ENCODE measurements at regions not wholly inside any gene's neighbourhood (a gene's known extent, or its start where the extent isn't known, plus 50 kb on each side); places are given as distances from the start of the nearest gene placed in this dataset.

GRCh38 chr9:87093777-87094176, 146.5 kb upstream of the GAS1 start:
- Histone ChIP-seq H2AFZ (ENCODE audit: control insufficient read depth, low read length) (no peak overlapping the region), H3K9ac (ENCODE audit: control insufficient read depth, extremely low read depth, insufficient read depth, low read length) (no peak overlapping the region), H4K20me1 (ENCODE audit: control insufficient read depth, extremely low read depth, insufficient read depth, low read length) (no peaks in the 10 kb centered on the region), H3K4me3 (ENCODE audit: control insufficient read depth in 2 of 3, extremely low read depth in 1 of 3, insufficient read depth in 2 of 3, low read depth in 1 of 3, low read length in 3 of 3) (no peak overlapping the region), H3K9me3 (ENCODE audit: control insufficient read depth, low read depth, low read length) (no peaks in the 10 kb centered on the region), H3K27me3 (ENCODE audit: control insufficient read depth, extremely low read depth, insufficient read depth, low read length) (no peaks in the 10 kb centered on the region), H3K9me1 (ENCODE audit: control insufficient read depth, extremely low read depth, insufficient read depth, low read length) (no peaks in the 10 kb centered on the region), H3K4me2 (ENCODE audit: control insufficient read depth, extremely low read depth, insufficient read depth, low read depth, low read length) (no peak overlapping the region), H3K36me3 (ENCODE audit: control insufficient read depth in 2 of 2, extremely low read depth in 1 of 2, insufficient read depth in 2 of 2, low read length in 2 of 2) (no peaks in the 10 kb centered on the region), H3K79me2 (ENCODE audit: control insufficient read depth, insufficient read depth, low read length) (no peaks in the 10 kb centered on the region), H3K4me1 (ENCODE audit: control insufficient read depth, extremely low read depth, insufficient read depth, low read length) (no peaks in the 10 kb centered on the region), H3K27ac (ENCODE audit: control insufficient read depth, insufficient read depth, low read length) (no peak overlapping the region)
- dilution Hi-C loops (cut with MboI; ENCODE audit: extremely low pct_ligation_motif_present, low sequenced_read_pairs), result no loop called here
- FAIRE-seq, result no peak
- TF ChIP-seq, protein P1, sequence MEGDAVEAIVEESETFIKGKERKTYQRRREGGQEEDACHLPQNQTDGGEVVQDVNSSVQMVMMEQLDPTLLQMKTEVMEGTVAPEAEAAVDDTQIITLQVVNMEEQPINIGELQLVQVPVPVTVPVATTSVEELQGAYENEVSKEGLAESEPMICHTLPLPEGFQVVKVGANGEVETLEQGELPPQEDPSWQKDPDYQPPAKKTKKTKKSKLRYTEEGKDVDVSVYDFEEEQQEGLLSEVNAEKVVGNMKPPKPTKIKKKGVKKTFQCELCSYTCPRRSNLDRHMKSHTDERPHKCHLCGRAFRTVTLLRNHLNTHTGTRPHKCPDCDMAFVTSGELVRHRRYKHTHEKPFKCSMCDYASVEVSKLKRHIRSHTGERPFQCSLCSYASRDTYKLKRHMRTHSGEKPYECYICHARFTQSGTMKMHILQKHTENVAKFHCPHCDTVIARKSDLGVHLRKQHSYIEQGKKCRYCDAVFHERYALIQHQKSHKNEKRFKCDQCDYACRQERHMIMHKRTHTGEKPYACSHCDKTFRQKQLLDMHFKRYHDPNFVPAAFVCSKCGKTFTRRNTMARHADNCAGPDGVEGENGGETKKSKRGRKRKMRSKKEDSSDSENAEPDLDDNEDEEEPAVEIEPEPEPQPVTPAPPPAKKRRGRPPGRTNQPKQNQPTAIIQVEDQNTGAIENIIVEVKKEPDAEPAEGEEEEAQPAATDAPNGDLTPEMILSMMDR (optimal IDR thresholded peaks at IDR 0.05 in 1 of 3, IDR thresholded peaks at IDR 0.05 in 1 of 3, conservative IDR thresholded peaks at IDR 0.05 in 1 of 3; ENCODE audit: extremely low read depth in 1 of 3, insufficient read depth in 2 of 3, low read length in 3 of 3), result no peak
- no peak for TF ChIP-seq EZH2 (IDR thresholded peaks at IDR 0.05; ENCODE audit: low read length)
- DNase-seq (ENCODE audit: low read depth, low spot score), result no peak

- Histone ChIP-seq H3K27me3 (ENCODE audit: control insufficient read depth, extremely low read depth, insufficient read depth, low read length) (no peaks in the 10 kb centered on the region), H3K9me3 (ENCODE audit: control insufficient read depth, low read depth, low read length) (no peaks in the 10 kb centered on the region), H3K27ac (ENCODE audit: control insufficient read depth, insufficient read depth, low read length) (no peak overlapping the region), H2AFZ (ENCODE audit: control insufficient read depth, low read length) (no peak overlapping the region), H3K4me3 (ENCODE audit: control insufficient read depth in 2 of 3, extremely low read depth in 1 of 3, insufficient read depth in 2 of 3, low read depth in 1 of 3, low read length in 3 of 3) (no peak overlapping the region), H3K9me1 (ENCODE audit: control insufficient read depth, extremely low read depth, insufficient read depth, low read length) (no peaks in the 10 kb centered on the region), H3K79me2 (ENCODE audit: control insufficient read depth, insufficient read depth, low read length) (no peaks in the 10 kb centered on the region), H3K4me1 (ENCODE audit: control insufficient read depth, extremely low read depth, insufficient read depth, low read length) (no peaks in the 10 kb centered on the region), H3K36me3 (ENCODE audit: control insufficient read depth in 2 of 2, extremely low read depth in 1 of 2, insufficient read depth in 2 of 2, low read length in 2 of 2) (no peaks in the 10 kb centered on the region), H3K9ac (ENCODE audit: control insufficient read depth, extremely low read depth, insufficient read depth, low read length) (no peak overlapping the region), H4K20me1 (ENCODE audit: control insufficient read depth, extremely low read depth, insufficient read depth, low read length) (no peaks in the 10 kb centered on the region), H3K4me2 (ENCODE audit: control insufficient read depth, extremely low read depth, insufficient read depth, low read depth, low read length) (no peak overlapping the region)
- no peak for DNase-seq (ENCODE audit: low read depth, low spot score)
- TF ChIP-seq, protein P1 (optimal IDR thresholded peaks at IDR 0.05 in 1 of 3, IDR thresholded peaks at IDR 0.05 in 1 of 3, conservative IDR thresholded peaks at IDR 0.05 in 1 of 3; ENCODE audit: extremely low read depth in 1 of 3, insufficient read depth in 2 of 3, low read length in 3 of 3), result no peak
- no peak for TF ChIP-seq EZH2 (IDR thresholded peaks at IDR 0.05; ENCODE audit: low read length)
- no peak for FAIRE-seq
- dilution Hi-C loops (cut with MboI; ENCODE audit: extremely low pct_ligation_motif_present, low sequenced_read_pairs), result no loop called here
Measured at GRCh38 chr9:87095951-87096350, 148.6 kb upstream of the GAS1 start.
